BJ (cell line): ENCODE measurements at regions not wholly inside any gene's neighbourhood (a gene's known extent, or its start where the extent isn't known, plus 50 kb on each side); places are given as distances from the start of the nearest gene placed in this dataset.

Experiments
- CTCF ChIA-PET: fragments of 350-600 bp; formaldehyde crosslinking; extraction: SDS; loops from one replicate; lab custom pipeline; 2021; ENCODE audit warnings: antibody characterized with exemption, inconsistent platforms; lab: Yijun Ruan, JAX
- POLR2A ChIA-PET: fragments of 300-600 bp; sonication (Branson Sonifier 250); formaldehyde crosslinking; extraction: SDS; loops from one replicate; lab custom pipeline; 2021; ENCODE audit warnings: antibody characterized with exemption; lab: Charles Lee
- DNase-seq: peaks from one replicate; pipeline ENCODE4 v3.0.0-alpha.2; 2011; ENCODE audit warnings: low read depth
- H3K27me3 ChIP-seq: 2 replicates; pipeline ENCODE4 v1.6.0; 2011; ENCODE audit warnings: low read length; ENCODE audit not compliant: control insufficient read depth, insufficient read depth
- H3K36me3 ChIP-seq: 2 replicates; pipeline ENCODE4 v1.5.1; 2011; ENCODE audit warnings: low read length; ENCODE audit not compliant: control insufficient read depth, insufficient read depth
- H3K4me3 ChIP-seq: 2 replicates; pipeline ENCODE4 v1.5.1; 2011; ENCODE audit warnings: low read depth, mild to moderate bottlenecking, control low read depth, low read length
- TF ChIP-seq, protein P1 (sequence below): IDR thresholded peaks from 2 replicates; pipeline ENCODE4 v1.5.1; 2011; ENCODE audit warnings: low read depth, mild to moderate bottlenecking, control low read depth, inconsistent platforms, low read length, moderate library complexity; ENCODE audit not compliant: insufficient read depth

GRCh38 chr5:165266939-165267338 is 1761.5 kb downstream of the MAT2B start:
- Histone ChIP-seq H3K27me3 (no peaks in the 10 kb centered on the region), H3K36me3 (no peaks in the 10 kb centered on the region), H3K4me3 (no peak overlapping the region)
- CTCF ChIA-PET = no interaction called here
- TF ChIP-seq, protein P1, sequence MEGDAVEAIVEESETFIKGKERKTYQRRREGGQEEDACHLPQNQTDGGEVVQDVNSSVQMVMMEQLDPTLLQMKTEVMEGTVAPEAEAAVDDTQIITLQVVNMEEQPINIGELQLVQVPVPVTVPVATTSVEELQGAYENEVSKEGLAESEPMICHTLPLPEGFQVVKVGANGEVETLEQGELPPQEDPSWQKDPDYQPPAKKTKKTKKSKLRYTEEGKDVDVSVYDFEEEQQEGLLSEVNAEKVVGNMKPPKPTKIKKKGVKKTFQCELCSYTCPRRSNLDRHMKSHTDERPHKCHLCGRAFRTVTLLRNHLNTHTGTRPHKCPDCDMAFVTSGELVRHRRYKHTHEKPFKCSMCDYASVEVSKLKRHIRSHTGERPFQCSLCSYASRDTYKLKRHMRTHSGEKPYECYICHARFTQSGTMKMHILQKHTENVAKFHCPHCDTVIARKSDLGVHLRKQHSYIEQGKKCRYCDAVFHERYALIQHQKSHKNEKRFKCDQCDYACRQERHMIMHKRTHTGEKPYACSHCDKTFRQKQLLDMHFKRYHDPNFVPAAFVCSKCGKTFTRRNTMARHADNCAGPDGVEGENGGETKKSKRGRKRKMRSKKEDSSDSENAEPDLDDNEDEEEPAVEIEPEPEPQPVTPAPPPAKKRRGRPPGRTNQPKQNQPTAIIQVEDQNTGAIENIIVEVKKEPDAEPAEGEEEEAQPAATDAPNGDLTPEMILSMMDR = no peak
- POLR2A ChIA-PET = no interaction called here
- DNase-seq = no peak

- H3K36me3 ChIP-seq = no peaks in the 10 kb centered on the region
- no peaks in the 10 kb centered on the region for H3K27me3 ChIP-seq
- ChIA-PET POLR2A (no interaction called here), CTCF (no interaction called here)
- TF ChIP-seq, protein P1 = no peak
- H3K4me3 ChIP-seq = no peak overlapping the region
- DNase-seq = no peak
These were observed 1767.0 kb downstream of the MAT2B start for GRCh38 chr5:165272436-165272835.

GRCh38 chr5:165277661-165278060 is 1772.2 kb downstream of the MAT2B start:
- TF ChIP-seq, protein P1 = no peak
- no peak overlapping the region for H3K4me3 ChIP-seq
- CTCF ChIA-PET = interaction anchor here (0.6 kb wide), 1 partner anchor 381 kb away, joined by 3 read pairs; no protein-coding TSS in a partner anchor
- no peaks in the 10 kb centered on the region for H3K27me3 ChIP-seq
- no peak for DNase-seq
- POLR2A ChIA-PET = no interaction called here
- no peaks in the 10 kb centered on the region for H3K36me3 ChIP-seq

- POLR2A ChIA-PET = no interaction called here
- TF ChIP-seq, protein P1 = no peak
- H3K36me3 ChIP-seq = no peaks in the 10 kb centered on the region
- H3K4me3 ChIP-seq = no peak overlapping the region
- DNase-seq = no peak
- no peaks in the 10 kb centered on the region for H3K27me3 ChIP-seq
- CTCF ChIA-PET = no interaction called here
These were observed 1777.1 kb downstream of the MAT2B start for GRCh38 chr5:165282491-165282890.

DNA sequence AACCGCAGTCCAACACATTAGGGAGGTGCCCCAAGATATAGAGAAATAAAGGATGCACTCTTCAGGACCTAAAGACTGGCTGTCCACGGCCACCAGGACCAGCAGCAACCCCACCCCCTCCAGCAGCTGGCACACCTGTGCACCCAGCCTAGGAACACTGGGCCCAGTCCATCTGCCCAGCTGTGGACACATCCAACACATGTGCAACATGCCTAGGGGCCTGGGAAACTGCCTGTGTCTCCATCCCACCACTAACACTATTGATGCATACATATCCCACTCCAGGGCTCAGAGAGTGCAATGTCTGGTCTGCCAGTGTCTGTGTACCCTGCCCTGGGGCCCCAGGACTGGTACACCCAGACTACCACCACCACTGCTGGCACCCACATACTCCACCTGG is 1781.3 kb downstream of the MAT2B start:
- ChIA-PET CTCF (no interaction called here), POLR2A (no interaction called here)
- no peak overlapping the region for H3K4me3 ChIP-seq
- TF ChIP-seq, protein P1 = no peak
- H3K27me3 ChIP-seq = no peaks in the 10 kb centered on the region
- no peaks in the 10 kb centered on the region for H3K36me3 ChIP-seq
- no peak for DNase-seq
